Amniotic epithelial cell (primary cell): ENCODE measurements at regions not wholly inside any gene's neighbourhood (a gene's known extent, or its start where the extent isn't known, plus 50 kb on each side); places are given as distances from the start of the nearest gene placed in this dataset.
A peak's percentile ranks its signal among the peaks of the same experiment; 100 is the strongest.

Source experiments
- DNase-seq: peaks from one replicate; pipeline ENCODE4 v3.0.0-alpha.2; 2010; ENCODE audit warnings: low read depth

DNA sequence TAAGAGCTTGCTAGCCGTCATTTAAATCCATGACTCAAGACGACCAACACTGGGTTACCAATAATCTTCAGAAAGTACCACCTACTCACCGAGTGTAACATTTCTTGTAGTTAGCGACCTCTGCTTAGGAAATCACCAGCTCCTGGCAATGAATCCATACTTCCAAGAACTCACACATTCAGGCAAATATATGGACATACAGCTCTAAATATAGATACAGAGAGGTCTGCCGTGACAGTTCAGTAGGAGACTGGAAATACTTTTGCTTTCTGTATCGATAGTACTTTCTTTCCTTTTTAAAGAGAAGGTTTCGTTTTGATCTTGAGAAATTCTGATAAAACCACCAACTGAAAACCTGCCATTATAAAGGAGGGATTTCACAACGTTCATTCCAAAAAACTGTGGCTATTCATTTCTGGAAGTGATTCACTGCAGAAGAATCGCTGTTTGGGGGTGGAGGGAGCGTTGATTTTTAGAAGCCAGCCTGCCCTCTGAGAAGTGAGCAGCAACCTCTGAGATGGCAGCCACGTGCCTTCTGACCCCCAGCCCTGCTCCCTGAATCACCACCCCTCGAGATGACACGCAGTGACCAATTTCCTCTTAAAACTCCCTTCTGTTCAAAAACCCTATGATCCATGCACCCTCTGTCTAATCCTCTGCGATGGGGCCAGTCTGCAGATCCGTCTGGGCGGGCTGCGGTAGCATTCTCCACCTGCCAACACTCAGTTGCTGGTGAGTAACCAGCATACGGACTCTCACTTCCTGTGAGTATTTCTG, 179.0 kb upstream of the KLF14 start:
- peak; percentile 98 for DNase-seq

- DNase-seq = no peak
Observed at GRCh38 chr7:130913639-130914553, 179.9 kb upstream of the KLF14 start.

DNA sequence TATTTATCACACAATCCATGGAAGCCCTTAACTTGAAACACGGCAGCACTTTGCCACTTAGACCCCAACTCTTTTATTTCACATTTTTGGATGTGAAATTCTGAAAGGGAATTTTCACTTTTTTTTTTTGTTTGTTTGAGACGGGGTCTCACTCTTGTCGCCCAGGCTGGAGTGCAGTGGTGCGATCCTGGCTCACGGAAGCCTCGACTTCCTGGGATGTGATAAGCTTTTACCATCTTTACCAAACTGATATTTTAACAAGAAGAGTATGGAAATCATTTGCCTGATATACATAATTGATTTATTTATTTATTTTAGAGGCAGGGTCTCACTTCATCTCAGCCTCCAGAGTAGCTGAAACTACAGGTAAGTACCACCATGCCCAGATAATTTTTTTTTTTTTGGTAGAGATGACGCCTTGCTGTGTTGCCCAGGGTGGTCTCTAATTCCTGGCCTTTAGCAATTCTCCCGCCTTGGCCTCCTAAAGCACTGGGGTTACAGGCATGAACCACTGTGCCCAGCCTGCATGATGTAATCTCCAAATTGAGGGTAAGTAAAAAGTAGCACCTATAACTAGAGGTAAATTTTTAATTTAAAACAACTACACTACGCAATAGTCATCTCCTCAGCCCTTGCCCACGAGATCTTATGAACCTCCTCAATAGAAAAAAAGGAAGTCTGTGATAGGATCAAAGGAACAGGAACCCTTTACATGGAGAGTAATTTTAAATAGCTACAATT, 180.7 kb upstream of the KLF14 start:
- no peak for DNase-seq

- DNase-seq = peak; percentile 69
Observed at GRCh38 chr7:130917669-130918128, 183.7 kb upstream of the KLF14 start.

DNA sequence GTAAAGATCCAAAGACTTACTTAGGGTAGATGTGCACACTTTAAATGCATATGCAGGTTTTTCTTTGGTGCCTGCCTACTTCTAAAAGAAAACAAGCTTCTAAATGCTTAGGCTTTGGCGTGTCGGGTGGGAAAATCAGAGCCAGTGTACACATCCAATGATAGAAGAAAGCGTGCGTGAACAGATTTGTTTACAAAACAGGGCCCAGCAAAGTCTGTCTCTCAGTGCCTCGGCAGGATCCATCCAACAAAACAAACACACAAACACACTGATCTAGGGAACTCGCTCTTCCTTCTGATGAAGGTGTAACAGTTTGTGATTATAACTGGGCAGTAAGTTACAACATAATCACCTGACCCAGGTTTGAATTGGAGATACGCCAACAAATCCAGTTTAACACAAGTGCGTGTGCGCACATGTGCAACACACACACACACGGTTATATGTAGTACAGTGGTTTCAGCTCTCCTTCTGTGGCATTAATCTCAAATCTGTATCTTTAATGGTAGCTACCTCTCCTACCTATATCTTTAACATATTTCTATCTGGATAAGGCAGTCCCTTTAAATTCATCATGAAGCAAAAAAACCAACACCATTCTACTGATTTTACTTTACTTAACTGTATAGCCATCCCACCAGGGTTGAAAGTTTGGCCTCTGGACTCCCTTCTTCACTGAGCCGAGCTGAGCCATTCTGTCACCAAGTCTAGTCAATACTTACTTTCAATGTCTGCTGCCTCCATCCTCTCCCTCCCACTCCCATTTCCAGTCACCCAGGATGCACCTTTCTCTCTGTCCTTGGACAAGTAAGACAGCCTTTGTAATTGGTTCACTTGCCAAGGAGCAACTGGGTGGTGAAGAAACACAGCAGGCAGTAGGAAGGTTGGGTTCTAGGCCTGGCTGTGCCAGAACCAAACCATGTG, 184.4 kb upstream of the KLF14 start:
- DNase-seq = no peak

- no peak for DNase-seq
Observed at GRCh38 chr7:130919316-130920103, 185.5 kb upstream of the KLF14 start.

GRCh38 chr7:130920122-130920521, 186.1 kb upstream of the KLF14 start:
- DNase-seq = no peak

DNA sequence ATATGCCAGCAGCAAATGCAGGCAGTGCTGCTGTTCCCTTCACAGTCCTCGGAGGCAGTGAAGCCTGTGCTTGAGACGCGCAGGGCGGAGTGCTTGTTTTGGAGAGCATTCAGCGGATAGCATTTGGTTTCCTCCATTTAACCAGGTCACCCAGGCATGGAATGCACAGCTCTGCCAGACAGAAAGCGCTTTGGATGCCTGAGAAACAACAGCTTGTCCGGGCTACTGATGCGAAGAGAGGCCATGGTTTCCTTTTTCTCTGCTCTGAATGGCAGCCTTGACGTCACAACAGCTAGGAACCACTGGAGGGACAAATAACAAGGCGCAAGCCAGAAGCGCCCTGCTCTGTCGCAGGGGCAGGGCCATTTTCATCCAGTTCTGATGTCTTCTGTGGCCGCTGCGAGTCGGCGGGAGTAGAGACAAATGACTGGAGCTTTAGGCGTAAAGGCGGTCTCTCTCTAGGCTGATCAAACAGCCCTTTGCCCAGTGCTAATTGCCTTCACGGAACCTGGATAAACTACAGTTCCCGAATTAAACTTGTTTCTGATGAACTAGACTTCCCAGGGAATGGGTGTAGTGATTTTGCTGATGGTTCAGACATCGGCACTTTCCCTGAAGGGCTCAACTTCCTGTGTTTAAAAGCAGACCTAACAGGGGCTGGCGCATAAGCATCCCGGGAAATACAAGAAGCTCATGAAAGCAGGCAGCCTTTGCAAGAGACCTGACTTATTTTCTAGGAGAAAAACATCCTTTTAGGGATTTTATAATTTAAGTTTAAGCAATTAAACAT, 187.6 kb upstream of the KLF14 start:
- no peak for DNase-seq

- DNase-seq = no peak
Observed at GRCh38 chr7:130922206-130923112, 188.5 kb upstream of the KLF14 start.

DNA sequence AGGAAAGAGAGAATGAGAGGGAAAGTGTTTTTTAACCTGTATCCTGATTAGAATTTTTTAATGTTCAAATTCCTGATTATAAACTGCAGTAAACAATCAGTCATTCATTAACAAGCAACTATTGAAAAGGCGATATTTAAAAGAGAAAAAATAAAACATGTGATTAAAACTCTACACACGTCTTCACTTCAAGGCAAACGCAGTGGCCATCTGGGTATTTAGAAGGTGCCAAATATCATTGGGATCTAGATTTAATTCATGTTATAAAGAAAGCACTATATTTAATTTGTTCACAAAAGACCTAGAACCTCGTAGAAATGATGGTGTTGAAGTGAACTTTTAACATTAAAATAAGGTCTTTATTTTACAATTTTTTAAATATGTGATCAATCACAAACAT, 189.4 kb upstream of the KLF14 start:
- DNase-seq = no peak

DNA sequence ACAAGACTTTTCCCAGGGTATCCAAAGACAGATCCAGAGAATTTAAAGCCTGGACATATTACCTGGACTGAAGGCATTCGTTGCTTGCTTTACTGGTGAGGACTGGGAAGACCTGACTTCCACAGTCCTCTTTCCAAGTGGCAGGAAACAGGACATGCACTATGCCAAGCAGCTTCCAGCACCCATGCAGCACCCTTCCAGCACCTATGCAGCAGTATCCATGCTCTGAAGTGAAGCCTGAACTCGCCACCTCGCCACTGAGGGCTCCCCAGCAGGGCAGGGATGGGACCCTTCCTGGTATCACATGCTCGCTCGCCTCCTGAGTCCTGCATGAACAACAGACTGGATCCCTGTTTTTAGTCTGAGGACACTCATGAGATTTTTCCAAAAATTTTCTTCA, 189.9 kb upstream of the KLF14 start:
- no peak for DNase-seq

DNA sequence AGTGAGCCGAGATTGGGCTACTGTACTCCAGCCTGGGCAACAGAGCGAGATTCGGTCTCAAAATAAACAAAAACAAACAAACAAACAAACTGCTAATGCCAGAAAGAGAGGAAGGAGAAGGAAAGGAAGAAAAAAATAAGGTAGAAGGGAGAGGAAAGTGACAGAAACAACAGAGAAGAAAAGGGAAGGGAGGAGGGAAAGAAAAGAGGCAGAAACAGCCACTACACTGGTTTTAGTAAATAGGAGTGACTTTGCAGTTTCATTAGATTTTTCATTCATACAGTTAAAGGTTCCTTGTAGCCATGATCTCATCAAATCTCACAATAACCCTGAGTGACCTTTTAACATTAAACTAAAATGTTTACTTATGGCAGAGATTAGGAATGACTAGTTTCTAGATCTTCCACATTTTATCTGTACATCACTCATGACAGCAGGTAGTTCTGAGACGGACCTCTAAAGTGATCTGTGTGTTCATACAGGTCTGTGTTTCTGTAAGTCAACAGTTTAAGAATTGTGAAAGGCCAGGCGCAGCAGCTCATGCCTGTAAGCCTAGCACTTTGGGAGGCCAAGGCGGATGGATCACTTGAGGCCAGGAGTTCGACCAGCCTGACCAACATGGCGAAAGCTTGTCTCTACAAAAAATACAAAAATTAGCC, 191.3 kb upstream of the KLF14 start:
- DNase-seq = peak; percentile 59

DNA sequence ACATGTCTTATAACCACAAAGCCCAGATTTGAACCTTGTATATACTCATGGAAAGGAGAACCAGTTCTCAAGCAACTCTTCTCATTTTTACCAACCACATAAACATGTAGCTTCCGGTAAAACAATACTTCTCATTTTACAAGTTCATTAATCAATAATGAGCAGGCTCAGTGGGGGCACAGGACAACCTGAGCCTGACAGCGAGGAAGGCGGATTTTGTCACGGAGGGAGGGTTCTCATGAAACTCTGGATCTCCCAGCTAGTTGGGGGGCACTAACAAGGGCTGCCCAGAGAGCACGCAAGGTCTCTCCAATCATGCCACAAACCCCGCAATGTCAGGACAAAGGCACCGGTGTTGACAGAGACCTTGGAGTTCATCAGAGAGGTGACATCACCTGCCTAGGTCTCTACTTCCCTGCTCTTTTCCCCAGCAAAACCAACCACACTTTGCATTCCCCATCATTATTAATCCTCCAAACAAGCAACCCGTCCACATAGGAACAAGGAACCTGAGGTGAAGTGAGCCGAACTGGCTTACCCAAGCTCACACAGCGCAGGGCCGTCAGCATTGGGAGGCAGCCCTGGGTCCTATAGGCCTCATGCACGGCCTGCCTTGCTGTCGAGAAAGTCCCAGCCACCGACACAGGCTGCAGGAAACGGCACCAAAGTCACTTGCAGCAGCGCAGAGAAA, 192.1 kb upstream of the KLF14 start:
- DNase-seq = no peak

DNA sequence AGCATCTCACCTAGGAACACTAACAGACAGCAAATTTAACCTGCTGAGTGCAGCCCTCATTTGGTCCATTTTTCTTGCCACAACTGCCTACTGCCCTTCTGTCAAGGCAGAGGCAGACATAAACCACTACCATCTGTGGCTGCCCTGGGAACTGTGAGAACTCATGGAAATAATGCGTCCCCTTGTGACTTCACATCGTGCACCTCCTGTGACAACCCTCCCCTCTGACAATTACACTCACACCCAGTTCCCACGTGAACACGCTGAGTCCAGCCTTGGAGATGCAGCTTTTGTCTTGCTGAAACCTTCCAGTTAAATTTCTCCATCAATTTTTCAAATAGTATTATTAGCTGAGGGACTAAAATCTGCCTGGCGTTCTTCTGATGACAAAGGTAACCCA, 193.1 kb upstream of the KLF14 start:
- no peak for DNase-seq

- DNase-seq = no peak
Observed at GRCh38 chr7:130927564-130927963, 193.6 kb upstream of the KLF14 start.

GRCh38 chr7:130929896-130930659, 196.1 kb upstream of the KLF14 start:
- DNase-seq = peak; percentile 68

DNA sequence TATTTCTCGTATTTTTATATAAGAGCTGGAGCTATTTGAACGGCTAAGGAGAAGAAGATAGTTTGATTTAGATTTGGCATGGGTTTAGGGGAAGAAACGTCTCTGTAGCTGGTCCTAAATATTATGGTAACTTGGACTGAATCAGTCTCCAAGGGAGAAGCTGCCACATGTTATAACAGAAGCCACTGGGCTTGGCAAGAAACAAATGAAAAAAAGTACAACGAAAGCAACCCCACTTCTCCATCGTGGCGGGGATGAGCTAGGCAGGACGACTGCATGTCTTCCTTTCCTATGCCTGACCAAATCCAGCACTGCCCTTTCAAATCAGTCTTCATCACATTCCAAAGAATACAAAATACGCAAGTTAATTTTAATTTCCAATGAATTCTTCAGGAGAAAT, 196.7 kb upstream of the KLF14 start:
- no peak for DNase-seq
